ENCODE measurements at regions not wholly inside any gene's neighbourhood (a gene's known extent, or its start where the extent isn't known, plus 50 kb on each side); places are given as distances from the start of the nearest gene placed in this dataset.

GRCh38 chr13:109859898-109860297 lies 73.5 kb upstream of the IRS2 start:
- no peak for TF ChIP-seq CTCF (IDR thresholded peaks at IDR 0.05; ENCODE audit: low read depth, low read length)

GRCh38 chr13:109859216-109859835 lies 72.9 kb upstream of the IRS2 start:
- TF ChIP-seq CTCF (IDR thresholded peaks at IDR 0.05; ENCODE audit: low read depth, low read length) = no peak
- no peak overlapping the region for H3K4me3 ChIP-seq (ENCODE audit: low read depth, low read length)

More at GRCh38 chr13:109859898-109860297, 73.5 kb upstream of the IRS2 start:
- H3K4me3 ChIP-seq (ENCODE audit: low read depth, low read length) = no peak overlapping the region

GRCh38 chr13:109858319-109858718 lies 71.9 kb upstream of the IRS2 start:
- no peak overlapping the region for H3K4me3 ChIP-seq (ENCODE audit: low read depth, low read length)
- TF ChIP-seq CTCF (IDR thresholded peaks at IDR 0.05; ENCODE audit: low read depth, low read length) = no peak

GRCh38 chr13:109857803-109858202 lies 71.4 kb upstream of the IRS2 start:
- H3K4me3 ChIP-seq (ENCODE audit: low read depth, low read length) = no peak overlapping the region
- no peak for TF ChIP-seq CTCF (IDR thresholded peaks at IDR 0.05; ENCODE audit: low read depth, low read length)

- TF ChIP-seq CTCF (IDR thresholded peaks at IDR 0.05; ENCODE audit: low read depth, low read length) = no peak
- H3K4me3 ChIP-seq (ENCODE audit: low read depth, low read length) = no peak overlapping the region
Observed at GRCh38 chr13:109857325-109857724, 70.9 kb upstream of the IRS2 start.

- no peak for TF ChIP-seq CTCF (IDR thresholded peaks at IDR 0.05; ENCODE audit: low read depth, low read length)
- H3K4me3 ChIP-seq (ENCODE audit: low read depth, low read length) = no peak overlapping the region
Observed at GRCh38 chr13:109856350-109856749, 70.0 kb upstream of the IRS2 start.

- H3K4me3 ChIP-seq (ENCODE audit: low read depth, low read length) = no peak overlapping the region
- TF ChIP-seq CTCF (IDR thresholded peaks at IDR 0.05; ENCODE audit: low read depth, low read length) = no peak
Observed at GRCh38 chr13:109853153-109853552, 66.8 kb upstream of the IRS2 start.
